SK-N-SH (cell line): ENCODE measurements at regions not wholly inside any gene's neighbourhood (a gene's known extent, or its start where the extent isn't known, plus 50 kb on each side); places are given as distances from the start of the nearest gene placed in this dataset.

ENCODE experiments used
- CTCF ChIA-PET: fragments of 300-600, 350-600 bp; formaldehyde crosslinking; extraction: SDS; loops from one replicate; lab custom pipeline; 2021; lab: Yijun Ruan, JAX
- POLR2A ChIA-PET: fragments of 350-600 bp; sonication (Branson Sonifier 250); formaldehyde crosslinking; extraction: SDS; loops from one replicate; lab custom pipeline; 2020; ENCODE audit warnings: antibody characterized with exemption, inconsistent platforms; lab: Yijun Ruan, JAX
- DNase-seq: peaks from one replicate; pipeline ENCODE4 v3.0.0; 2012
- H2AFZ ChIP-seq: fragments of 200-600 bp; sonication (generic); 2 replicates; pipeline ENCODE4 v1.8.1; 2016; ENCODE audit warnings: antibody characterized with exemption, mild to moderate bottlenecking, low read depth
- H3F3A ChIP-seq: fragments of 200-600 bp; sonication (generic); replicated peaks from 2 replicates; pipeline ENCODE3; 2016; ENCODE audit warnings: antibody characterized with exemption, mild to moderate bottlenecking; ENCODE audit not compliant: insufficient read depth
- H3K27ac ChIP-seq, 2 experiments: fragments of 200-500 bp in 1 of 2; fragments of 200-600 bp in 1 of 2; sonication (Bioruptor generic) in 1 of 2; sonication (generic), shearing (Covaris generic) in 1 of 2; 2 replicates each; pipeline versions ENCODE4 v1.5.1 to v1.6.1; 2014 to 2016; ENCODE audit warnings: low read depth in 2 of 2, inconsistent platforms in 1 of 2, low read length in 1 of 2, mild to moderate bottlenecking in 1 of 2, mixed read lengths in 1 of 2
- H3K27me3 ChIP-seq: fragments of 200-600 bp; sonication (generic), shearing (Covaris generic); 2 replicates; pipeline ENCODE4 v1.6.1; 2016; ENCODE audit warnings: mixed run types; ENCODE audit not compliant: insufficient read depth
- H3K36me3 ChIP-seq, 2 experiments: fragments of 200-500 bp in 1 of 2; fragments of 200-600 bp in 1 of 2; sonication (Bioruptor generic) in 1 of 2; sonication (generic) in 1 of 2; replicated peaks in 1 of 2; 2 replicates each; pipeline versions ENCODE3 to v1.5.1; 2014 to 2016; ENCODE audit warnings: low read length in 1 of 2, mild to moderate bottlenecking in 1 of 2; ENCODE audit not compliant: insufficient read depth in 2 of 2, control insufficient read depth in 1 of 2
- H3K4me1 ChIP-seq, 2 experiments: fragments of 200-500 bp in 1 of 2; fragments of 200-600 bp in 1 of 2; sonication (Bioruptor generic) in 1 of 2; sonication (generic), shearing (Covaris generic) in 1 of 2; 2 replicates each; pipeline versions ENCODE4 v1.5.1 to v1.6.1; 2014 to 2016; ENCODE audit warnings: low read depth in 1 of 2, low read length in 1 of 2, mixed run types in 1 of 2; ENCODE audit not compliant: insufficient read depth in 2 of 2, control insufficient read depth in 1 of 2
- H3K4me2 ChIP-seq: fragments of 200-600 bp; sonication (generic), shearing (Covaris generic); 2 replicates; pipeline ENCODE4 v1.6.1; 2017; ENCODE audit warnings: mixed run types
- H3K4me3 ChIP-seq, 2 experiments: fragments of 200-500 bp in 1 of 2; fragments of 200-600 bp in 1 of 2; sonication (Bioruptor generic) in 1 of 2; sonication (generic), shearing (Covaris generic) in 1 of 2; 2 replicates each; pipeline versions ENCODE4 v1.5.1 to v1.8.1; 2014 to 2016; ENCODE audit warnings: low read depth in 2 of 2, inconsistent platforms in 1 of 2, low read length in 1 of 2, mild to moderate bottlenecking in 1 of 2, mixed read lengths in 1 of 2, moderate library complexity in 1 of 2
- H3K79me2 ChIP-seq: fragments of 200-600 bp; sonication (generic); 2 replicates; pipeline ENCODE4 v1.8.1; 2017; ENCODE audit warnings: mild to moderate bottlenecking; ENCODE audit not compliant: insufficient read depth
- H3K9ac ChIP-seq: fragments of 200-600 bp; sonication (generic); 2 replicates; pipeline ENCODE4 v1.6.1; 2017; ENCODE audit warnings: mixed run types
- H3K9me2 ChIP-seq: fragments of 200-600 bp; sonication (generic); 2 replicates; pipeline ENCODE4 v1.6.1; 2017; ENCODE audit warnings: mixed run types
- H3K9me3 ChIP-seq: fragments of 200-600 bp; sonication (generic); 2 replicates; pipeline ENCODE4 v1.6.1; 2017; ENCODE audit warnings: mixed run types, mild to moderate bottlenecking, moderate library complexity
- H4K20me1 ChIP-seq: fragments of 200-600 bp; sonication (generic); 2 replicates; pipeline ENCODE4 v1.6.1; 2017; ENCODE audit warnings: mild to moderate bottlenecking, mixed run types; ENCODE audit not compliant: insufficient read depth
- ELF1 ChIP-seq: IDR thresholded peaks from 2 replicates; pipeline ENCODE4 v1.4.0; 2012
- FOXJ3 ChIP-seq: sonication (generic); formaldehyde crosslinking; IDR thresholded peaks from 2 replicates; pipeline ENCODE4 v1.5.1; 2020; ENCODE audit warnings: mild to moderate bottlenecking, missing genetic modification reagents
- GABPA ChIP-seq: IDR thresholded peaks from 2 replicates; pipeline ENCODE4 v1.4.0; 2012; ENCODE audit warnings: low read depth, mild to moderate bottlenecking
- MXI1 ChIP-seq: IDR thresholded peaks from 2 replicates; pipeline ENCODE4 v1.6.1; 2012; ENCODE audit warnings: mild to moderate bottlenecking, low read depth, low read length, improper control_type of control experiment
- NFIC ChIP-seq: IDR thresholded peaks from 2 replicates; pipeline ENCODE4 v1.4.0; 2012; ENCODE audit warnings: borderline replicate concordance
- NRF1 ChIP-seq: IDR thresholded peaks from 2 replicates; pipeline ENCODE4 v1.6.1; 2012; ENCODE audit warnings: low read depth, mild to moderate bottlenecking, low read length
- RCOR1 ChIP-seq: fragments of 150-350 bp; IDR thresholded peaks from 2 replicates; pipeline ENCODE4 v1.6.1; 2017; ENCODE audit warnings: antibody characterized with exemption, low read length
- REST ChIP-seq: IDR thresholded peaks from 2 replicates; pipeline ENCODE4 v1.6.1; 2012; ENCODE audit warnings: mild to moderate bottlenecking, low read depth, low read length, moderate library complexity
- RFX5 ChIP-seq: IDR thresholded peaks from 2 replicates; pipeline ENCODE4 v1.6.1; 2012; ENCODE audit warnings: mild to moderate bottlenecking, improper control_type of control experiment, low read length
- TCF12 ChIP-seq: IDR thresholded peaks from 2 replicates; pipeline ENCODE4 v1.4.0; 2012
- TEAD4 ChIP-seq: IDR thresholded peaks from 2 replicates; pipeline ENCODE4 v1.4.0; 2012; ENCODE audit warnings: mild to moderate bottlenecking, borderline replicate concordance; ENCODE audit not compliant: insufficient read depth
- YY1 ChIP-seq: IDR thresholded peaks from 2 replicates; pipeline ENCODE4 v1.4.0; 2012; ENCODE audit warnings: low read depth, mild to moderate bottlenecking
- WGBS: methylation state at CpG from one replicate; pipeline ENCODE4 v1.1.6; 2017; ENCODE audit warnings: low lambda C conversion rate; 5-methylcytosine and 5-hydroxymethylcytosine counted together
- TF ChIP-seq, protein P1 (sequence below): fragments of 150-350 bp; IDR thresholded peaks from 2 replicates; pipeline ENCODE4 v1.6.1; 2016; ENCODE audit warnings: mild to moderate bottlenecking, low read depth, low read length
- TF ChIP-seq, protein P2 (sequence below): IDR thresholded peaks from 2 replicates; pipeline ENCODE4 v1.4.0; 2012; ENCODE audit warnings: low read depth

DNA sequence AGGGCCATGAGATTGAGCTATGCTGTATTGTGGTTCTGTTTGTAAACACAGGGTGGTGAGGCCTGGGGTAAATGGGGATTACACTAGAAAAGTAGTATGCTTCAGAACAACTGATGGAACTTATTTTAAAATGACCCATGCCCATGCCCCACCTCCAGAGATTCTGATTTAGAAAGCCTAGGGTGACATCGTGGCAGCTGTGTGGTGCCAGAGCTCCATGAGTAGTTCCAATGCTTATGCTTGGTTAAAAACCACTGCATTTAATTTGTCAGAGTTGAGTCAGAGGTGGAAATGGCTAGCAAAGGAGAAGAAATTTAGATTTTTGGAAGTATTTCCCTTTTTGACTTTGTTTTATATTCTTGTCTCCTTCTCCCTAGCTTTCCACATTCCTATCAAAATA, 63.4 kb upstream of the PDE5A start:
- Histone ChIP-seq H4K20me1 (no peaks in the 10 kb centered on the region), H3K4me1 (no peaks in the 10 kb centered on the region), H3F3A (no peaks in the 10 kb centered on the region), H3K79me2 (no peaks in the 10 kb centered on the region), H3K4me2 (no peak overlapping the region), H2AFZ (no peak overlapping the region), H3K27me3 (no peaks in the 10 kb centered on the region), H3K9me2 (no peaks in the 10 kb centered on the region), H3K9me3 (no peaks in the 10 kb centered on the region), H3K36me3 (no peaks in the 10 kb centered on the region), H3K9ac (no peak overlapping the region), H3K4me3 (no peak overlapping the region), H3K27ac (no peak overlapping the region)
- ChIA-PET CTCF (interaction anchor here (1.1 to 1.4 kb wide), 2 partner anchors 25 to 89 kb away, joined by 4 read pairs; no protein-coding TSS in a partner anchor), POLR2A (no interaction called here)
- TF ChIP-seq RCOR1 (no peak), ELF1 (no peak), TCF12 (no peak), REST (no peak), RFX5 (no peak)
- TF ChIP-seq, protein P1, sequence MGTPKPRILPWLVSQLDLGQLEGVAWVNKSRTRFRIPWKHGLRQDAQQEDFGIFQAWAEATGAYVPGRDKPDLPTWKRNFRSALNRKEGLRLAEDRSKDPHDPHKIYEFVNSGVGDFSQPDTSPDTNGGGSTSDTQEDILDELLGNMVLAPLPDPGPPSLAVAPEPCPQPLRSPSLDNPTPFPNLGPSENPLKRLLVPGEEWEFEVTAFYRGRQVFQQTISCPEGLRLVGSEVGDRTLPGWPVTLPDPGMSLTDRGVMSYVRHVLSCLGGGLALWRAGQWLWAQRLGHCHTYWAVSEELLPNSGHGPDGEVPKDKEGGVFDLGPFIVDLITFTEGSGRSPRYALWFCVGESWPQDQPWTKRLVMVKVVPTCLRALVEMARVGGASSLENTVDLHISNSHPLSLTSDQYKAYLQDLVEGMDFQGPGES = no peak
- no peak for DNase-seq
- WGBS = 50% methylated on average over 1 of the region's 1 CpG

DNA sequence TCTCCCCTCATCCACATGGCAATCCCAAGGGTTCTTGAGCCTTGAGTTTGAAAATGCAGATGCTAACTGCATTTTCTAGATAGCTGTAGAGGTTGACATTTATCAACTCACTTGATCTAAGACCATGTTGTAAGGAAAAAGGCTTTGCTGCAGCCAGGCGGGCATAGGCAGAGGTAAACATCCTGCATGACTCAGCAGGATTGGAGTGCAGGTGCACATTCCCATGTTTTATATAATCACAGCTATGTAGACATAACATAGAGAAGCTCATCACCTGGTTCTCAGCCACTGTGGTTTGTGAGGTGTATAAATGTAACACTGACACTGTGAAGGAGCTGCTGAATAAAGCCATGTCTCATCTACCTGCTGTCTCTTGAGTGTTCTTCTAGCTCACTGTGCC, 62.3 kb upstream of the PDE5A start:
- Histone ChIP-seq H3K4me1 (no peaks in the 10 kb centered on the region), H3K4me2 (no peak overlapping the region), H3K27me3 (no peaks in the 10 kb centered on the region), H4K20me1 (no peaks in the 10 kb centered on the region), H2AFZ (no peak overlapping the region), H3K9me3 (no peaks in the 10 kb centered on the region), H3K9me2 (no peaks in the 10 kb centered on the region), H3F3A (no peaks in the 10 kb centered on the region), H3K36me3 (no peaks in the 10 kb centered on the region), H3K27ac (no peak overlapping the region), H3K79me2 (no peaks in the 10 kb centered on the region), H3K4me3 (no peak overlapping the region), H3K9ac (no peak overlapping the region)
- TF ChIP-seq YY1 = no peak
- TF ChIP-seq NRF1 = no peak
- no peak for TF ChIP-seq NFIC
- TF ChIP-seq TEAD4 = no peak
- no peak for TF ChIP-seq GABPA
- TF ChIP-seq FOXJ3 = no peak
- TF ChIP-seq, protein P1 = no peak
- TF ChIP-seq, protein P2, sequence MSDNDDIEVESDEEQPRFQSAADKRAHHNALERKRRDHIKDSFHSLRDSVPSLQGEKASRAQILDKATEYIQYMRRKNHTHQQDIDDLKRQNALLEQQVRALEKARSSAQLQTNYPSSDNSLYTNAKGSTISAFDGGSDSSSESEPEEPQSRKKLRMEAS = no peak
- TF ChIP-seq MXI1 = no peak
- WGBS = 62% methylated on average over 1 of the region's 1 CpG
- POLR2A ChIA-PET = no interaction called here
- no peak for DNase-seq
- CTCF ChIA-PET = no interaction called here
